GM23338 (cell line): ENCODE measurements at regions not wholly inside any gene's neighbourhood (a gene's known extent, or its start where the extent isn't known, plus 50 kb on each side); places are given as distances from the start of the nearest gene placed in this dataset.

ENCODE experiments used
- ATAC-seq: fragments of 200-7000 bp; cut with Tn5 transposase; 3 replicates; pipeline ENCODE4 v1.9.1; 2020
- DNase-seq: peaks from one replicate; pipeline ENCODE4 v3.0.0-alpha.2; 2015; ENCODE audit warnings: low spot score
- H2AFZ ChIP-seq: fragments of 200-600 bp; sonication (generic); 2 replicates; pipeline ENCODE4 v1.8.0; 2016; ENCODE audit warnings: antibody characterized with exemption, mild to moderate bottlenecking, moderate library complexity
- H3F3A ChIP-seq: fragments of 200-600 bp; sonication (generic); replicated peaks from 2 replicates; pipeline ENCODE4 v1.8.0; 2017; ENCODE audit warnings: antibody characterized with exemption, mixed run types, low read depth
- H3K27ac ChIP-seq: fragments of 200-600 bp; sonication (generic); 2 replicates; pipeline ENCODE4 v1.6.1; 2016; ENCODE audit warnings: low read depth
- H3K27me3 ChIP-seq: fragments of 200-600 bp; sonication (generic); 2 replicates; pipeline ENCODE4 v1.8.0; 2016; ENCODE audit warnings: mild to moderate bottlenecking, mixed run types, moderate library complexity; ENCODE audit not compliant: insufficient read depth
- H3K36me3 ChIP-seq: fragments of 200-600 bp; sonication (generic); 2 replicates; pipeline ENCODE4 v1.8.0; 2016; ENCODE audit warnings: mild to moderate bottlenecking; ENCODE audit not compliant: insufficient read depth
- H3K4me1 ChIP-seq: fragments of 200-600 bp; sonication (generic); 2 replicates; pipeline ENCODE4 v1.8.0; 2016; ENCODE audit warnings: mild to moderate bottlenecking, moderate library complexity; ENCODE audit not compliant: insufficient read depth
- H3K4me2 ChIP-seq: fragments of 200-600 bp; sonication (generic); 2 replicates; pipeline ENCODE4 v1.7.1; 2017; ENCODE audit warnings: mixed run types
- H3K4me3 ChIP-seq: fragments of 200-600 bp; sonication (generic); 2 replicates; pipeline ENCODE4 v1.6.1; 2016; ENCODE audit warnings: mixed run types
- H3K79me2 ChIP-seq: fragments of 200-600 bp; sonication (generic); replicated peaks from 2 replicates; pipeline ENCODE4 v1.8.0; 2017; ENCODE audit warnings: mild to moderate bottlenecking; ENCODE audit not compliant: insufficient read depth
- H3K9me2 ChIP-seq: fragments of 200-600 bp; sonication (generic); 2 replicates; pipeline ENCODE4 v1.8.0; 2017; ENCODE audit not compliant: insufficient read depth
- H4K20me1 ChIP-seq: fragments of 200-600 bp; sonication (generic); replicated peaks from 2 replicates; pipeline ENCODE4 v1.8.0; 2017; ENCODE audit warnings: mild to moderate bottlenecking; ENCODE audit not compliant: insufficient read depth
- H3K27ac Mint-ChIP-seq: 2 replicates; pipeline ENCODE4 v1.8.0; 2020; ENCODE audit warnings: inconsistent platforms, mild to moderate bottlenecking, moderate library complexity, mixed read lengths
- H3K27me3 Mint-ChIP-seq: 3 replicates; pipeline ENCODE4 v1.8.0; 2022; ENCODE audit warnings: low read depth, mild to moderate bottlenecking, moderate library complexity, mixed read lengths, inconsistent platforms; ENCODE audit not compliant: insufficient read depth, poor library complexity
- H3K36me3 Mint-ChIP-seq: 3 replicates; pipeline ENCODE4 v1.8.0; 2021; ENCODE audit warnings: low read depth, mild to moderate bottlenecking, inconsistent platforms, moderate library complexity, mixed read lengths
- H3K4me1 Mint-ChIP-seq: 3 replicates; pipeline ENCODE4 v1.8.0; 2020; ENCODE audit warnings: mild to moderate bottlenecking, inconsistent platforms, mixed read lengths
- H3K4me3 Mint-ChIP-seq: 3 replicates; pipeline ENCODE4 v1.8.0; 2021; ENCODE audit warnings: moderate library complexity, mild to moderate bottlenecking, inconsistent platforms, mixed read lengths
- H3K9me3 Mint-ChIP-seq: 3 replicates; pipeline ENCODE4 v1.8.0; 2020; ENCODE audit warnings: moderate library complexity, mild to moderate bottlenecking, inconsistent platforms, mixed read lengths
- CREB1 ChIP-seq: fragments of 250-450 bp; sonication (Bioruptor Pico); IDR thresholded peaks from 2 replicates; pipeline ENCODE4 v1.5.0; 2020; ENCODE audit warnings: low read depth, mild to moderate bottlenecking, moderate library complexity
- ETS1 ChIP-seq: IDR thresholded peaks from 2 replicates; pipeline ENCODE4 v1.6.1; 2016; ENCODE audit warnings: antibody characterized with exemption
- EZH2 ChIP-seq: fragments of 200-600 bp; sonication (generic); IDR thresholded peaks from one replicate; pipeline ENCODE4 v1.8.0; 2017; ENCODE audit warnings: antibody characterized with exemption, mild to moderate bottlenecking, low read depth; ENCODE audit not compliant: unreplicated experiment
- EZH2phosphoT487 ChIP-seq: fragments of 200-600 bp; sonication (generic); IDR thresholded peaks from one replicate; pipeline ENCODE4 v1.8.1; 2018; ENCODE audit warnings: antibody characterized with exemption; ENCODE audit not compliant: unreplicated experiment
- JUNB ChIP-seq: IDR thresholded peaks from one replicate; pipeline ENCODE4 v1.6.1; 2016; ENCODE audit warnings: antibody characterized with exemption; ENCODE audit not compliant: unreplicated experiment
- NANOG ChIP-seq: IDR thresholded peaks from 2 replicates; pipeline ENCODE4 v1.6.1; 2016; ENCODE audit warnings: antibody characterized with exemption, borderline replicate concordance
- POLR2AphosphoS5 ChIP-seq: IDR thresholded peaks from 2 replicates; pipeline ENCODE4 v1.6.1; 2016; ENCODE audit warnings: antibody characterized with exemption, low read depth
- REST ChIP-seq: IDR thresholded peaks from one replicate; pipeline ENCODE4 v1.6.1; 2018; ENCODE audit warnings: antibody characterized with exemption; ENCODE audit not compliant: unreplicated experiment
- STAT1 ChIP-seq: IDR thresholded peaks from one replicate; pipeline ENCODE4 v1.6.1; 2016; ENCODE audit warnings: antibody characterized with exemption; ENCODE audit not compliant: unreplicated experiment
- ZNF114 ChIP-seq: fragments of 250-450 bp; sonication (Bioruptor Pico); IDR thresholded peaks from 2 replicates; pipeline ENCODE4 v1.5.0; 2020; ENCODE audit warnings: mild to moderate bottlenecking, moderate library complexity
- ZNF462 ChIP-seq: fragments of 250-450 bp; sonication (Bioruptor Pico); IDR thresholded peaks from 2 replicates; pipeline ENCODE4 v1.5.0; 2020; ENCODE audit warnings: mild to moderate bottlenecking, moderate library complexity

GRCh38 chr4:33272722-33273121 is 2552.6 kb downstream of the PCDH7 start:
- Mint-ChIP-seq H3K4me1 (no peaks in the 10 kb centered on the region), H3K9me3 (no peaks in the 10 kb centered on the region), H3K4me3 (no peak overlapping the region), H3K36me3 (no peaks in the 10 kb centered on the region), H3K27me3 (no peaks in the 10 kb centered on the region), H3K27ac (no peak overlapping the region)
- DNase-seq (no peak), ATAC-seq (no peak)
- H3K4me2 ChIP-seq = no peak overlapping the region
- no peak overlapping the region for H2AFZ ChIP-seq
- H3F3A ChIP-seq = no peaks in the 10 kb centered on the region
- no peak for TF ChIP-seq ZNF462 (CRISPR knock-in tag)
- no peak for TF ChIP-seq JUNB
- H4K20me1 ChIP-seq = no peaks in the 10 kb centered on the region
- no peak overlapping the region for H3K27ac ChIP-seq
- H3K36me3 ChIP-seq = no peaks in the 10 kb centered on the region
- H3K4me1 ChIP-seq = no peaks in the 10 kb centered on the region
- no peak overlapping the region for H3K4me3 ChIP-seq
- no peaks in the 10 kb centered on the region for H3K27me3 ChIP-seq
- no peaks in the 10 kb centered on the region for H3K79me2 ChIP-seq
- H3K9me2 ChIP-seq = no peaks in the 10 kb centered on the region

- ATAC-seq = no peak
- H3K36me3 ChIP-seq = no peaks in the 10 kb centered on the region
- peaks cover 2% of the 10 kb centered on the region for H3K27me3 Mint-ChIP-seq
- no peaks in the 10 kb centered on the region for H3K4me1 Mint-ChIP-seq
- no peaks in the 10 kb centered on the region for H3F3A ChIP-seq
- no peak overlapping the region for H3K27ac Mint-ChIP-seq
- no peaks in the 10 kb centered on the region for H3K9me3 Mint-ChIP-seq
- no peak overlapping the region for H3K4me3 Mint-ChIP-seq
- no peak for DNase-seq
- H3K9me2 ChIP-seq = 0 out of 2 replicates have a peak, but pooled peaks cover 4% of the 10 kb centered on the region
- no peaks in the 10 kb centered on the region for H4K20me1 ChIP-seq
- H3K4me1 ChIP-seq = no peaks in the 10 kb centered on the region
- no peak overlapping the region for H2AFZ ChIP-seq
- no peaks in the 10 kb centered on the region for H3K36me3 Mint-ChIP-seq
- no peaks in the 10 kb centered on the region for H3K27me3 ChIP-seq
- no peak overlapping the region for H3K4me3 ChIP-seq
- no peak overlapping the region for H3K4me2 ChIP-seq
- no peak overlapping the region for H3K27ac ChIP-seq
- H3K79me2 ChIP-seq = no peaks in the 10 kb centered on the region
- TF ChIP-seq NANOG (no peak), CREB1 (no peak), REST (no peak), POLR2AphosphoS5 (no peak), ZNF114 (no peak), JUNB (no peak), EZH2phosphoT487 (no peak), STAT1 (no peak), ETS1 (no peak), EZH2 (no peak)
Measured at GRCh38 chr4:33283818-33284217, 2563.6 kb downstream of the PCDH7 start.
